Activated CD8-positive, alpha-beta memory T cell treated with anti-CD3 and anti-CD28 coated beads, Interleukin-2, amount 50 U/mL, for 48 hours (primary cell): ENCODE measurements at regions not wholly inside any gene's neighbourhood (a gene's known extent, or its start where the extent isn't known, plus 50 kb on each side); places are given as distances from the start of the nearest gene placed in this dataset.
"Not testable (repeated sequence)": the region's sequence is repeated elsewhere in the genome, so short reads cannot be mapped to it uniquely, and the experiment has no call there.

ENCODE experiments used
- DNase-seq: peaks from one replicate; pipeline ENCODE4 v3.0.0-alpha.2; 2020

- DNase-seq: no peak
Observed at GRCh38 chr14:84065811-84066210, 1464.1 kb upstream of the FLRT2 start.

- no peak for DNase-seq
Observed at GRCh38 chr14:84068288-84068687, 1461.7 kb upstream of the FLRT2 start.

GRCh38 chr14:84071061-84071460 is 1458.9 kb upstream of the FLRT2 start:
- no peak for DNase-seq

- DNase-seq: no peak
Observed at GRCh38 chr14:84074626-84075025, 1455.3 kb upstream of the FLRT2 start.

- no peak for DNase-seq
Observed at GRCh38 chr14:84080944-84081343, 1449.0 kb upstream of the FLRT2 start.

GRCh38 chr14:84084056-84084630 is 1445.8 kb upstream of the FLRT2 start:
- DNase-seq: no peak

GRCh38 chr14:84085493-84085892 is 1444.5 kb upstream of the FLRT2 start:
- DNase-seq: no peak

- no peak for DNase-seq
Observed at GRCh38 chr14:84086714-84087113, 1443.2 kb upstream of the FLRT2 start.

- DNase-seq: no peak
Observed at GRCh38 chr14:84087986-84088531, 1441.9 kb upstream of the FLRT2 start.

GRCh38 chr14:84090837-84091236 is 1439.1 kb upstream of the FLRT2 start:
- no peak for DNase-seq

- no peak for DNase-seq
Observed at GRCh38 chr14:84095681-84096080, 1434.3 kb upstream of the FLRT2 start.

- no peak for DNase-seq
Observed at GRCh38 chr14:84098261-84098660, 1431.7 kb upstream of the FLRT2 start.

- not testable (repeated sequence) for DNase-seq
Observed at GRCh38 chr14:84099560-84099959, 1430.4 kb upstream of the FLRT2 start.

GRCh38 chr14:84107835-84108343 is 1422.1 kb upstream of the FLRT2 start:
- DNase-seq: no peak

GRCh38 chr14:84108746-84109457 is 1421.0 kb upstream of the FLRT2 start:
- no peak for DNase-seq

- no peak for DNase-seq
Observed at GRCh38 chr14:84112589-84112988, 1417.4 kb upstream of the FLRT2 start.

GRCh38 chr14:84125676-84126075 is 1404.3 kb upstream of the FLRT2 start:
- no peak for DNase-seq

- DNase-seq: no peak
Observed at GRCh38 chr14:84127495-84127894, 1402.4 kb upstream of the FLRT2 start.

- no peak for DNase-seq
Observed at GRCh38 chr14:84128050-84128449, 1401.9 kb upstream of the FLRT2 start.

GRCh38 chr14:84129007-84129406 is 1400.9 kb upstream of the FLRT2 start:
- no peak for DNase-seq

- no peak for DNase-seq
Observed at GRCh38 chr14:84129941-84130340, 1400.0 kb upstream of the FLRT2 start.

- no peak for DNase-seq
Observed at GRCh38 chr14:84131924-84132323, 1398.0 kb upstream of the FLRT2 start.

- no peak for DNase-seq
Observed at GRCh38 chr14:84144166-84144565, 1385.8 kb upstream of the FLRT2 start.

GRCh38 chr14:84152452-84152851 is 1377.5 kb upstream of the FLRT2 start:
- DNase-seq: no peak
